ENCODE measurements at regions not wholly inside any gene's neighbourhood (a gene's known extent, or its start where the extent isn't known, plus 50 kb on each side); places are given as distances from the start of the nearest gene placed in this dataset.
"Not testable (repeated sequence)": the region's sequence is repeated elsewhere in the genome, so short reads cannot be mapped to it uniquely, and the experiment has no call there.

DNA sequence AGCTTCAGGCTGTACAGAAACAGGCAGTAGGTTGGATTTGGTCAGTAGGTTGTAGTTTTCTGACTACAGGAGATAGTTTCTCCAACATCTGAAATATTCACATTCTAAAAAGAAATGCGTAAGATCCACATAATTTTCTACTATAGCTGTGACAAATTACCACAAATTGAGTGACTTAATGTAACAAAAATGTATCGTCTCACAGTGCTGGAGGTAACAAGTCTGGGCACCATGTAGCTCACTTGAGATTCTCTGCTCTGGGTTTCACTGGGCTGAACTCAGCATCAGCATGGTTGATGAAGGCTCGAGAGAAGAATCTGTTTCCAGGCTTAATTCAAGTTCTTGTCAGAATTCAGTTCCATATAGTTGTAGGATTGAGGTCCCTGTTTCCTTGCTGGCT lies 350.9 kb upstream of the CCDC179 start:
- peak in 1 of 2 donors; percentile 55 for DNase-seq (ENCODE audit: low read depth in 2 of 2)
- H3K27ac ChIP-seq (ENCODE audit: insufficient read depth, low read length): no peak overlapping the region
- no peak overlapping the region for H2AFZ ChIP-seq (ENCODE audit: low read length)
- H3K4me1 ChIP-seq (ENCODE audit: control insufficient read depth, extremely low read depth, insufficient read depth, low read length): peaks cover 2% of the 10 kb centered on the region
- H4K20me1 ChIP-seq (ENCODE audit: control insufficient read depth, extremely low read depth, insufficient read depth, low read length): no peaks in the 10 kb centered on the region
- TF ChIP-seq, protein P1, sequence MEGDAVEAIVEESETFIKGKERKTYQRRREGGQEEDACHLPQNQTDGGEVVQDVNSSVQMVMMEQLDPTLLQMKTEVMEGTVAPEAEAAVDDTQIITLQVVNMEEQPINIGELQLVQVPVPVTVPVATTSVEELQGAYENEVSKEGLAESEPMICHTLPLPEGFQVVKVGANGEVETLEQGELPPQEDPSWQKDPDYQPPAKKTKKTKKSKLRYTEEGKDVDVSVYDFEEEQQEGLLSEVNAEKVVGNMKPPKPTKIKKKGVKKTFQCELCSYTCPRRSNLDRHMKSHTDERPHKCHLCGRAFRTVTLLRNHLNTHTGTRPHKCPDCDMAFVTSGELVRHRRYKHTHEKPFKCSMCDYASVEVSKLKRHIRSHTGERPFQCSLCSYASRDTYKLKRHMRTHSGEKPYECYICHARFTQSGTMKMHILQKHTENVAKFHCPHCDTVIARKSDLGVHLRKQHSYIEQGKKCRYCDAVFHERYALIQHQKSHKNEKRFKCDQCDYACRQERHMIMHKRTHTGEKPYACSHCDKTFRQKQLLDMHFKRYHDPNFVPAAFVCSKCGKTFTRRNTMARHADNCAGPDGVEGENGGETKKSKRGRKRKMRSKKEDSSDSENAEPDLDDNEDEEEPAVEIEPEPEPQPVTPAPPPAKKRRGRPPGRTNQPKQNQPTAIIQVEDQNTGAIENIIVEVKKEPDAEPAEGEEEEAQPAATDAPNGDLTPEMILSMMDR (conservative IDR thresholded peaks at IDR 0.05 in 1 of 2, IDR thresholded peaks at IDR 0.05 in 1 of 2; ENCODE audit: low read depth in 1 of 2, low read length in 2 of 2): no peak
- no peak for TF ChIP-seq EZH2 (IDR thresholded peaks at IDR 0.05; ENCODE audit: low read length, missing control alignments)
- no peak overlapping the region for H3K9ac ChIP-seq (ENCODE audit: insufficient read depth, low read length)
- no peaks in the 10 kb centered on the region for H3K27me3 ChIP-seq (ENCODE audit: control insufficient read depth, insufficient read depth, low read length)
- H3K9me3 ChIP-seq (ENCODE audit: control insufficient read depth, insufficient read depth, low read depth, low read length): no peaks in the 10 kb centered on the region
- no peak overlapping the region for H3K4me2 ChIP-seq (ENCODE audit: extremely low read depth, insufficient read depth, low read length)
- no peaks in the 10 kb centered on the region for H3K79me2 ChIP-seq (ENCODE audit: control insufficient read depth, insufficient read depth, low read length)
- no peak overlapping the region for H3K4me3 ChIP-seq (replicated peaks in 1 of 4; ENCODE audit: control extremely low read depth in 1 of 4, insufficient read depth in 1 of 4, low read depth in 3 of 4, low read length in 4 of 4)
- no peaks in the 10 kb centered on the region for H3K36me3 ChIP-seq (ENCODE audit: control insufficient read depth, insufficient read depth, low read length)

DNA sequence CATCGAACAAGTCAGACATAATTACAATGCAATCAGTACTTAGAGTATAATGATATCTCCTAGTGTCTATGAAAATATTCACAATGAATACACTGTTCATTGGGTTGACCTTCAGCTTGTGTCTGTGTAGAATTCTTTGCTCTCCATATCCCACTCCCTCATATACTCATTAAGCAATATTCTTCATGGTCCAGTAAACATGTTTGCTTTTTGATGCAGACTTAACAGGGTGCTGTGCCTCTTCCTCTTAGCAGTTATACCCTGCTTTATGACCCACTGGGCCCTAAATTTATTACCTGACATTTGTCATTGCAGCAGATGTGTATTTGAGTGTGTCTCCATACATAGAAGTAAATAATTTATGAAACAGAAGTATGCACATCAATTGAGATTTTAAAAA lies 352.5 kb upstream of the CCDC179 start:
- no peak overlapping the region for H3K27ac ChIP-seq (ENCODE audit: insufficient read depth, low read length)
- H2AFZ ChIP-seq (ENCODE audit: low read length): no peak overlapping the region
- no peaks in the 10 kb centered on the region for H3K4me1 ChIP-seq (ENCODE audit: control insufficient read depth, extremely low read depth, insufficient read depth, low read length)
- no peak for DNase-seq (ENCODE audit: low read depth in 2 of 2)
- H3K27me3 ChIP-seq (ENCODE audit: control insufficient read depth, insufficient read depth, low read length): no peaks in the 10 kb centered on the region
- no peaks in the 10 kb centered on the region for H3K36me3 ChIP-seq (ENCODE audit: control insufficient read depth, insufficient read depth, low read length)
- H4K20me1 ChIP-seq (ENCODE audit: control insufficient read depth, extremely low read depth, insufficient read depth, low read length): no peaks in the 10 kb centered on the region
- no peak overlapping the region for H3K9ac ChIP-seq (ENCODE audit: insufficient read depth, low read length)
- no peak overlapping the region for H3K4me2 ChIP-seq (ENCODE audit: extremely low read depth, insufficient read depth, low read length)
- no peak overlapping the region for H3K4me3 ChIP-seq (replicated peaks in 1 of 4; ENCODE audit: control extremely low read depth in 1 of 4, insufficient read depth in 1 of 4, low read depth in 3 of 4, low read length in 4 of 4)
- TF ChIP-seq, protein P1 (conservative IDR thresholded peaks at IDR 0.05 in 1 of 2, IDR thresholded peaks at IDR 0.05 in 1 of 2; ENCODE audit: low read depth in 1 of 2, low read length in 2 of 2): no peak
- no peak for TF ChIP-seq EZH2 (IDR thresholded peaks at IDR 0.05; ENCODE audit: low read length, missing control alignments)
- H3K9me3 ChIP-seq (ENCODE audit: control insufficient read depth, insufficient read depth, low read depth, low read length): no peaks in the 10 kb centered on the region
- H3K79me2 ChIP-seq (ENCODE audit: control insufficient read depth, insufficient read depth, low read length): no peaks in the 10 kb centered on the region

DNA sequence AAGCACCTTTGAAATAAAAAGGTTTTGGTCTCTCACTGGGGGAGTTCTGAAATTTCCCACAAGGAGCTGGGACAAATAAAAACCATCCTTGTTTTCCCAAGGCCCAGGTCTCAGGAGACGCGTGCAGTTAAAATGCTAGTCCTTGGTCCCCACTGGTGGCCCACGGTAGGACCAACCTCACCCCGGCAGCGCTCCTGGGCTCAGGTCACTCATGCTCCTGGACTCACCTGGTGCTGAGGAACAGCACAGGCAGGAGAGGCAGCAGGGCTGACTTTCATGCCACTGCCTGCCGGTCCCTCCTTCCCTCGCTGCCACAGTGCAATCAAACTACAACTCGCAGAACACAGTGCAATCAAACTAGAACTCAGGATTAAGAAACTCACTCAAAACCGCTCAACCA lies 356.8 kb upstream of the CCDC179 start:
- Histone ChIP-seq H3K27me3 (ENCODE audit: control insufficient read depth, insufficient read depth, low read length) (no peaks in the 10 kb centered on the region), H3K4me3 (replicated peaks in 1 of 4; ENCODE audit: control extremely low read depth in 1 of 4, insufficient read depth in 1 of 4, low read depth in 3 of 4, low read length in 4 of 4) (no peak overlapping the region), H3K79me2 (ENCODE audit: control insufficient read depth, insufficient read depth, low read length) (no peaks in the 10 kb centered on the region), H3K4me1 (ENCODE audit: control insufficient read depth, extremely low read depth, insufficient read depth, low read length) (no peaks in the 10 kb centered on the region), H3K9me3 (ENCODE audit: control insufficient read depth, insufficient read depth, low read depth, low read length) (no peaks in the 10 kb centered on the region), H4K20me1 (ENCODE audit: control insufficient read depth, extremely low read depth, insufficient read depth, low read length) (no peaks in the 10 kb centered on the region), H3K27ac (ENCODE audit: insufficient read depth, low read length) (no peak overlapping the region), H3K9ac (ENCODE audit: insufficient read depth, low read length) (no peak overlapping the region), H2AFZ (ENCODE audit: low read length) (no peak overlapping the region), H3K36me3 (ENCODE audit: control insufficient read depth, insufficient read depth, low read length) (no peaks in the 10 kb centered on the region), H3K4me2 (ENCODE audit: extremely low read depth, insufficient read depth, low read length) (no peak overlapping the region)
- TF ChIP-seq, protein P1 (conservative IDR thresholded peaks at IDR 0.05 in 1 of 2, IDR thresholded peaks at IDR 0.05 in 1 of 2; ENCODE audit: low read depth in 1 of 2, low read length in 2 of 2): no peak
- no peak for TF ChIP-seq EZH2 (IDR thresholded peaks at IDR 0.05; ENCODE audit: low read length, missing control alignments)
- DNase-seq (ENCODE audit: low read depth in 2 of 2): no peak

DNA sequence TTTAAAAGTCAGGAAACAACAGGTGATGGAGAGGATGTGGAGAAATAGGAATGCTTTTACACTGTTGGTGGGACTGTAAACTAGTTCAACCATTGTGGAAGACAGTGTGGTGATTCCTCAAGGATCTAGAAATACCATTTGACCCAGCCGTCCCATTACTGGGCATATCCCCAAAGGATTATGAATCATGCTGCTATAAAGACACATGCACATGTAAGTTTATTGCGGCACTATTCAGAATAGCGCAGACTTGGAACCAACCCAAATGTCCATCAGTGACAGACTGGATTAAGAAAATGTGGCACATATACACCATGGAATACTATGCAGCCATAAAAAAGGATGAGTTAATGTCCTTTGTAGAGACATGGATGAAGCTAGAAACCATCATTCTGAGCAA lies 359.8 kb upstream of the CCDC179 start:
- not testable (repeated sequence) for H3K4me2 ChIP-seq (ENCODE audit: extremely low read depth, insufficient read depth, low read length); H3K9ac ChIP-seq (ENCODE audit: insufficient read depth, low read length); DNase-seq (ENCODE audit: low read depth in 2 of 2); H3K27me3 ChIP-seq (ENCODE audit: control insufficient read depth, insufficient read depth, low read length); H3K27ac ChIP-seq (ENCODE audit: insufficient read depth, low read length); H4K20me1 ChIP-seq (ENCODE audit: control insufficient read depth, extremely low read depth, insufficient read depth, low read length); H3K36me3 ChIP-seq (ENCODE audit: control insufficient read depth, insufficient read depth, low read length); H3K4me1 ChIP-seq (ENCODE audit: control insufficient read depth, extremely low read depth, insufficient read depth, low read length); H3K79me2 ChIP-seq (ENCODE audit: control insufficient read depth, insufficient read depth, low read length); H3K9me3 ChIP-seq (ENCODE audit: control insufficient read depth, insufficient read depth, low read depth, low read length); H3K4me3 ChIP-seq (replicated peaks in 1 of 4; ENCODE audit: control extremely low read depth in 1 of 4, insufficient read depth in 1 of 4, low read depth in 3 of 4, low read length in 4 of 4); H2AFZ ChIP-seq (ENCODE audit: low read length)
